ENCODE measurements at regions not wholly inside any gene's neighbourhood (a gene's known extent, or its start where the extent isn't known, plus 50 kb on each side); places are given as distances from the start of the nearest gene placed in this dataset.

DNA sequence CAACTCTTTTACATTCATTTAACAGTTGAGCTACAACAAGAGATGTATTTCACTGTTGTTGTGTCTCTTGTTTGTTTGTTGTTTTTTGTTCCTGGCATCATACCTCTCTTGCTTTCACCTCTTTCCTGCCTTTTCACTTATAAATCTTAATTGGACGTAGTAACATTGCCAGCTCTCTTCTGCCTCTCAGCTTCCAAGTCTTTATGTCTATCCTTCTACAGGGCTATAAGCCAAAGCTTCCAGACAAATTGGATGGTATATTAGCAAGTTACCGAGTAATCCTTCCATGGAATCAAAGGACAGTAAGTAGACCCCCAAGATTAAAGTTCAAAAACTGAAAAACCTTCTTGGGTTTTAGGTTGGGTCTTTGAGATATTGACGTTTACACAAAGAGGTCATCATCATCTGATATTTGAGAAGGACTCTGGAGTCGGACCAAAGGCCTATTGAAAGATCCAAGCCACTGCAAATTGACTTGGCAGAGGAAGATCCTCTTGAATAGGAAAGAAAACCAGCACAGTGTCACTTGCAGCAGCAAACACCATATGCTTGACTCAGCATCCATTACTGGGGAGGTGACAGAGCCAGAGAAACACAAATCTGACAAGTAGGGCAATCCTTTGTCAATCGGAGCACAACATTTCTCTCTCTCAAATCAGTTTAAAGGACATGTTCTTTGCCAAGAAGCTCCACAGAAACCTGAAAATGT, 648.5 kb upstream of the NR2F2 start:
- TF ChIP-seq YY1 (IDR thresholded peaks at IDR 0.05; ENCODE audit: insufficient read depth, insufficient read length) (no peak), ZNF274 (IDR thresholded peaks at IDR 0.05; ENCODE audit: low read depth, low read length) (no peak)
